GM19035 (cell line): ENCODE measurements at regions not wholly inside any gene's neighbourhood (a gene's known extent, or its start where the extent isn't known, plus 50 kb on each side); places are given as distances from the start of the nearest gene placed in this dataset.
"Not testable (repeated sequence)": the region's sequence is repeated elsewhere in the genome, so short reads cannot be mapped to it uniquely, and the experiment has no call there.

ENCODE experiments used
- ATAC-seq: cut with Tn5 transposase; IDR thresholded peaks from one replicate; pipeline ENCODE4 v1.9.1; 2021; ENCODE audit not compliant: unreplicated experiment

DNA sequence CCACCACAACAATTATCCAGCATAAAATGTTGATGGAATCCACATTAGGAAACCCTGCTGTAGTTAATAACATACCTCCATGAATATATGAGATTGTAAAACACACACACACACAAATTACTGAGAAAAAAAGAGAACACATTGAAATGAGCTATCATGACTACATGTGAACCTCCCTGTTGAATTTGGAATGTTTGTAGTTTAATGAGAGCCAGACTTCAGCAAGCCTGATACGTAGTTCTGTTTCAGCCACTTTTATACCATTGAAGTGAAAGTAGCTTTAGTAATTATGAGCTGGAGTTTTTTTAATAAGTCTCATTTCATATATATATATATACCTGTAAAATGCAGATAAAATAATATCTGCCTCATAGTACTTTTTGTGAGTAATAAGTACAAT is 1146.4 kb downstream of the NAALADL2 start:
- no peak for ATAC-seq

DNA sequence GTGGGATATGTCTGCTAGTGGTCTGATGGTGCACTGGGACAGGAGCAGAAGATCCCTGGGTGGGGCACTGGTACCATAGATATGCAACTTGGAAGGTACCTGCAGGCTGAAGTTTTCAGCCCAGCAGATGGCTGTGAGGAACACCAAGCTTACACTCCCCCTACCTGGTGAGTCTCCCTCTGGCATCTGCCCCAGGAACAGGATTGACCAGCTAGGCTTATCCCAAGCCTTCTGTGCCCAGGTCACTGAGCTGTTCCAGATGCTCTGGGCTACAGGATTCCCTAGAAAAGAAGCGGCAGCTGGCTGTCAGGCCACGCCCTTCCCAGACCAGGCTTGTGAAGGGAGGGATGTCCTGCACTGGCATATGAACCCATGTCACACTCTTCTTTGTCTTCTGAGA is 1130.0 kb downstream of the NAALADL2 start:
- no peak for ATAC-seq

DNA sequence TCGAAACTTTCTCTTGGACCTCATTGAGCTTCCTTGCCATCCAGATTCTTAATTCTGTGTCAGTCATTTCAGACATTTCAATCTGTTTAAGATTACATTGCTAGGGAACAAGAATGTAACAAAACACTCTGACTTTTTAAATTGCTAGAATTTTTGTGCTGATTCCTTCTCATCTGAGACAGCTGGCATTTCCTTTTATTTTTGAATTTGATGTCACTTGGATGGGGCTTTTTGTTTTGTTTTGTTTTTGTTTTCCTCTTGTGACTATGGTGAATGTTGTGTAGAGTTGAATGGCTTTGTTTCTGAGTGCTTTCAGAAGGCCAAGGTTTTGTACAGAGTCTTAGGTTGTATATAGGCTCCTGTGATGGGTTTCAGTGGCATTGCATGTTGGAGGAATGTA is 1129.3 kb downstream of the NAALADL2 start:
- no peak for ATAC-seq

DNA sequence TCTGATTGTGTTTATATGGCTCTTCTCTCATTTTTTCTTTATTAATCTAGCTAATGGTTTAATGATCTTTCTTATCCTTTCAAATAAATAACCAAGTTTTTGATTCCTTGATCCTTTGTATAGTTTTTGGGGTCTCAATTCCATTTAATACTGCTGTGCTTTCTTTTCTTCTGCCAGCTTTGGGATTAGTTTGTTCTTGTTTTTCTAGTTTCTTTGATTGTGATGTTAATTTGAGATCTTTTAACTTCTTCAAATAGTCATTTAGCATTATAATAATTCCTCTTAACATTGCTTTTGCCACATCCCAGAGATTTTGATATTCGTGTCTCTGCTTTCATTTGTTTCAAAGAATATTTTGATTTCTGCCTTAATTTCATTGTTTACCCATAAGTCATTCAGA is 1126.6 kb downstream of the NAALADL2 start:
- ATAC-seq, result no peak

DNA sequence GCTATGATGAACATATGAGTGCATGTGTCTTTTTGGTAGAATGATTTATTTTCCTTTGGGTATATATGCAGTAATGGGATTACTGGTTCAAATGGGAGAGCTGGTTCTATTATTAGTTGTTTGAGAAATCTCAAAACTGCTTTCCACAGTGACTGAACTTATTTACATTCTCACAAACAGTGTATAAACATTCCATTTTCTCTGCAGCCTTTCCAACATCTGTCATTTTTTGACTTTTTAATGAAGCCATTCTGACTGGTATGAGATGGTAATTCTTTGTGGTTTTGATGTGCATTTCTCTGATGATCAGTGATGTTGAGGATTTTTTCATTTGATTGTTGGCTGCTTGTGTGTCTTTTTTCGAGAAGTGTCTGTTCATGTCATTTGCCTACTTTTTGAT is 1124.2 kb downstream of the NAALADL2 start:
- no peak for ATAC-seq

DNA sequence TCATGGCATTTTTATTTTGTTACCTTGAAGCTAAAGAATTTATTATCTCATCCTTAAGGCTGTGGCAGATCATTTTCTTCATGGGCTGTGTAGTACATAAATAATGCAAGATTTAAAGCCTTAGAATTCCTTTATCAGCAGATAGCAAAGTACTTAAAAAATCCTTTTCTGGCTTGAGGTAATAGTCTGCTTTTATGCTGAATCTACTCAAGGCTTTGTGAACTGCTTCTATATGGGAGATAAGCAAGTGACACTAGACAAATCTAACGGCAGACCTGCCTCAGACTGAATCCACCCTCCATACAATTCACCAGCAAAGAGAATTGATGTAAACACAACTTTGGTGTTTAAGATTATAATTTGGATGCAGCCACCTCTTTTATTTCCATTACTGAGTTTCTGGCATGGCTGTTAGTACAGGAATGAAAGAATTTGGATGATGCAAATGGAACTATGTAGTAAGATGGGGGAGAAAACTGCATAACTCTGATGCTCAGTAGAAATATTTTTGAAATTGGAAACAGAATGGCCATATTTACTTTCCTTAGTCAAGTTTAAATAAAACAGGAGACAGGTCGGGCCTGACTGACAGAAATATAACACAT is 1121.5 kb downstream of the NAALADL2 start:
- no peak for ATAC-seq

DNA sequence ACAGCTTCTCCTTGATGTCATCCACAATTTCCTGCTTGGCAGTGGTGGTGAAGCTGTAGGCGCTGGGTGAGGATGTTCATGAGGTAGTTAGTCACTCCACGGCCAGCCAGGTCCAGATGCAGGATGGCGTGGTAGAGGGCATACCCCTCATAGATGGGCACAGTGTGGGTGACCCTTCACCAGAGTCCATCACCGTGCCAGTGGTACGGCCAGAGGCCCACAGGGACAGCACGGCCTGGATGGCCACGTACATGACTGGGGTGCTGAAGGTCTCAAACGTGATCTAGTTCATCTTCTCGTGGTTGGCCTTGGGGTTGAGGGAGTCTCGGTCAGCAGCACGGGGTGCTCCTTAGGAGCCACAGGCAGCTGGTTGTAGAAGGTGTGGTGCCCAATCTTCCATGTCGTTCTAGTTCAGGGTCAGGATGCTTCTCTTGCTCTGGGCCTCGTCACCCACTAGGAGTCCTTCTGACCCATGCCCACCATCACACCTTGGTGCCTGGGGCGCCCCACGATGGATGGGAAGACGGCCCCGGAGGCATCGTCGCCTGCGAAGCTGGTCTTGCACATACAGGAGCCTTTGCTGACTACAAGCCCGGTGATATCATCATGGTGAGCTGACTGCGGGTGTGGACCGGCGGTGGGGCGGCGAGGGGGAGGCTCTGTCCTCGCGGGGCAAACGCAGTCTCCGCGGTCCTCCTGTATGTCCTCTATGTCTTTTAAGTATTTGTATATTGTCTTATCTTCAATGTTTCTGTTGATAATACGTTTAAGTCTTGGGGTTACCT is 1119.0 kb downstream of the NAALADL2 start:
- no peak for ATAC-seq

DNA sequence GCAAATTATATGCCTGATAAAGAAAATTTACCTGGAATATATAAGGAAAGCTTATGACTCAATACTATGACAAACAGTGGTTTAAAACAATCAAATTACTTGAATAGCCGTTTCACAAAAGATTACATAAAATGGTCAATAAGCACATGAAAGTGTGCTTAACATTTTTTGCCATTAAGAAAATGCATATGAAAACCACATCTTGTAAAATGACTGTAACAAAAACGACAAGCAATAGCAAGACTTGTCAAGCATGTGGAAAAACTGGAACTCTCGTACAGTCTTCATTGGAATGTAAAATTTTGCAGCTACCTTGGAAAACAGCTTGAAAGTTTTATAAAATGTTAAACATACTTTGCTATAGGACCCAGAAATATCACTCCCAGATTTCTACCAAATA is 1110.3 kb downstream of the NAALADL2 start:
- ATAC-seq, result no peak

DNA sequence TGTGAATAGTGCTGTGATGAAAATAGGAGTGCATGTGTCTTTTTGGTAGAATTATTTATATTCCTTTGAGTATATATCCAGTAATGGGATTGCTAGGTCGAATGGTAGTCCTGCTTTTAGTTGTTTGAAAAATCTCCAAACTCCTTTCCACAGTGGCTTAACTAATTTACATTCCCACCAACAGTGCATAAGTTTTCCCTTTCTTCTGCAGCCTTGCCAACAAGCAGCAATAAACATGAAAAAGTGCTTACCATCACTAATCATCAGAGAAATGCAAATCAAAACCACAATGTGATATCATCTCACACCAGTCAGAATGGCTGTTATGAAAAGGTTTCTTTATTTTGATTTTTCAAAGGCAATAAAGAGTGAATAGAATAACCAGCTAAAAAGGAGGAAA is 1105.9 kb downstream of the NAALADL2 start:
- ATAC-seq, result no peak

DNA sequence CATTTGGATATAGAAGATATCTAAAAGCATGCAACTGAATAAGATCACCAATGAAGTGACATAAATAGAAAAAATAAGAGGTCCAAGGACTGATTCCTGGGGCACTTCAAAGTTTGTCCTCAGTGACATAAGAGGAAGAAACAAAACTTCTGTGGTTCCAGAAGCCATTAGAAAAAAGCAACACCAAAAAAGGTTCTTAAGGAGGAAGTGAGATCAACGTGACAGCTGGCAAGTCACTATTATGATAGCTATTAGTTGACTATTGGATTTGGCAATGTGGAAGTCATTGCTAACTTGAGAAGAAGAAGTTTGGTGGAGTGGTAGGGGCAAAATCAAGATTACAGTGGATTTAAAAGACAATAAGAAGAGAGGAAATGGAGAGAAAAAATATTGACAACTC is 1098.3 kb downstream of the NAALADL2 start:
- no peak for ATAC-seq

DNA sequence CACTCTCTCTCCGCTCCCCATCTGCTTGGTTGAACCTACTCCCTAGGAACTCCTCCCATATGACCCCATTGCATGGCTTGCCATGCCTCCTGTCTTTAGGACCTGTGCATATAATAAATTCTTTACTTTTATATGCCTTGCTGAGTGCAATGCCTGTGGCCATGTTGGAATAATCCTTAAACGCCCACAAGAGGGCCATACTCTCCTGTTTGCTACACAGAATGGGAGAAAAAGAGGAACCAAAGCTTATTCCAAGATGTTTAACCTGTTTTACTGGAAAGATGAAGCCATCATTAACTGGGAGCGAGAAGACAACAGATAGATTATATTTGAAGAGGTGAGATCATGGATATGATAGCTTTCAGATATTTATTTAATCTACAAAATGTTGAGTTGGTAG is 1097.8 kb downstream of the NAALADL2 start:
- no peak for ATAC-seq

DNA sequence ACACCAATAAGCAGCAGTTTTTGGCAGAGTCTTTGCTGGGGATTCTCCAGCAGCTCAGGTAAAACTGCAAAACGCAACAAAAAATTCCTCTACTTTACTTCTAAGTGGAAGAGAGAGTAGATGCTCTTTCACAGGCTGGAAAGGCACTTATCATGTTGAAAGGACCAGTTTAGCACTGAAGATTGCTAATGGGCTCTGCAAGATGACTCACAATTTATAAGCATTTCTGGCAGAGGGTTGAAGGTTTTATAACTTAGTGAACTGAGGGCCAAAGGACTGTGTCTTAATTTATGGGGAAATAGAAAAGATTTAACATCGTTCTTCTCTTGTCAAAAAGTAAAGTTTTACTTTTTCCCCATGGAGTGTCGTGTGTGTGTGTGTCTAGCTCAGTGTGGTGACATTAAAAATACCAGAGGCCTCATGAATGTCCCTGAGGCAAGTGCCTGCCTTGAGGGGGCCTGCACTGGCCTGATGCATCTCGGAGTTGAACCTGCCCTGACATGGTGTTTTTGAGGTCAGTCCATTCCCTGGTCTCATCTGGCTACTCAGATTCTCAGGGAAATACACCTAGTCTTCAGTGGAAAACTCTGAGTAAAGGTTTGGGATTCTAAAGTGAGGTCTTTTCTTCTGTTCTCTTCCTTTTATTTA is 1092.0 kb downstream of the NAALADL2 start:
- ATAC-seq, result no peak

DNA sequence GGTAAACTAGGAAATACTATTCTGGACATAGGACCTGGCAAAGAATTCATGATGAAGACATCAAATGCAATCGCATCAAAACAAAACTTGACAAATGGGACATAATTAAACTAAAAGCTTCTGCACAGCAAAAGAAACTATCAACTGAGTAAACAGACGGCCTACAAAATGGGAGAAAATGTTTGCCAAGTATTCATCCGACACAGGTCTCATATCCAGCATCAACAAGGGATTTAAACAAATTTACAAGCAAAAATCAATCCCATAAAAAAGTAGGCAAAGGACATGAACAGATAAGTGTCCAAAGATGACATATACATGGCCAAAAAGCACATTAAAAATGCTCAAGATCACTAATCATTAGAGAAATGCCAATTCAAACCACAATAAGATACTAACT is 1088.9 kb downstream of the NAALADL2 start:
- no peak for ATAC-seq

DNA sequence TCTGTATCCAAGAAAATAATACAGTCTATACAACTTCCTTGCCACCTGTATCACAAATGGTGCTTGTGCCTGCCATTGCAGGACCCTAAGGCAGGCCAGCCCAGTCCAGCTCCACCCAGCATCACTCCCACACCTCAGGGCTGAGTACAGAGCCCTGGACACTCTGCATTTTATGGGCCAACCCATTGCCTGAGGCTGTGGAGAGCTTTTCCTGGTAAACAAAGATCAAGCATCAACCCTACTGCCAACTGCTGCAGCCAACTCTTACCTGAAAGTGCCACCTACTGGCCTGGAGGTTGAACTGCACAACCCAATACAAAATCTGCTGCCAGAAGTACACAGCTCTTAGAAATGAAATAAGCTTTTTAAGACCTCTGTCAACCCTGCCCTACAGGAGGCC is 1082.2 kb downstream of the NAALADL2 start:
- no peak for ATAC-seq

DNA sequence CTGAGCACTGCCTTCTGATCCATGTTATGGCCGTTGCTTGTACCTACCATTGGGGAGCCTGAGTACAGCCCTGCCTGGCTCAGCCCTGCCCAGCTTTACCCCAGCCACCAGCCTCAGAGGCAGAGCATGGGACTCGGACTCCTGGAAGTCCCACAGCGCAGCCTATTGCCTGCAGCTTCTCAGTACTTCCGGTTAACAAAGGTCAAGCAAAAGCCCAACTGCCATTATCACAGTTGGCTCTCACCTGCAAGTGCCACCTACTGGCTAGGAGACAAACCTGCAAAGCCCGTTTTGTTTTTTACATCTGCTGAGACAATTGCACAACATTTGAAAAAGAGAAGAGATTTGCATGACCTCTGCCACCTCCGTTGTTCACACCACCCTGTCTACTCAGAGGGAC is 1081.7 kb downstream of the NAALADL2 start:
- ATAC-seq, result no peak

DNA sequence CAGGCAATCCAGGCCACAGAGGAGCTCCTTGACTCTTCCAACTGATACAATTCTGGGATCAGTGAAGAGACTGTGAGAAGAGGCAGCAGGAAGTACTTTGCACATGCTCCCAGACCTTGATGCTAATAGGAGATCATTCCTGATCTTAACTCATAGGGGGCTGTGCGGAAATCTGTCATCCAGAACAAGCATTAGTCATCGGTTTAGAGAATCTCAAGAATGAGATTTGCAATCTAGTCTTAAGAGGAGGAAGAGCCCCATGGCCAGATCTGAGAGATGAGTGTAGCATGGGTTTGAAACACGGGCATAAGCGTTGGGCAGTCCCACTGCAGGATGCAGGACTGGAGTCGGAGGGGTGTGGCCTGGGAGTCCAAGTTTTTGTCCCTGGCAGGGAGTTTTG is 1081.1 kb downstream of the NAALADL2 start:
- ATAC-seq, result no peak

DNA sequence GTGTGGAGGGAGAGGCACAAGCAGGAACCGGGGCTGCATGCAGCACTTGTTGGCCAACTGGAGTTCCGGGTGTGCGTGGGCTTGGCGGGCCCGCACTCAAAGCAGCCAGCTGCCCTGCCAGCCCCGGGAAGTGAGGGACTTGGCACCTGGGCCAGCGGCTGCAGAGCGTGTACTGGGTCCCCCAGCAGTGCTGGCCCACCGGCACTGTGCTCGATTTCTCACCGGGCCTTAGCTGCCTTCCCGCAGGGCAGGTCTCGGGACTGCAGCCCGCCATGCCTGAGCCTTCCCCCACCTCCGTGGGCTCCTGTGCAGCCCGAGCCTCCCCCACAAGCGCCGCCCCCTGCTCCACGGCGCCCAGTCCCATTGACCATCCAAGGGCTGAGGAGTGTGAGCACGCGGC is 1078.2 kb downstream of the NAALADL2 start:
- not testable (repeated sequence) for ATAC-seq

DNA sequence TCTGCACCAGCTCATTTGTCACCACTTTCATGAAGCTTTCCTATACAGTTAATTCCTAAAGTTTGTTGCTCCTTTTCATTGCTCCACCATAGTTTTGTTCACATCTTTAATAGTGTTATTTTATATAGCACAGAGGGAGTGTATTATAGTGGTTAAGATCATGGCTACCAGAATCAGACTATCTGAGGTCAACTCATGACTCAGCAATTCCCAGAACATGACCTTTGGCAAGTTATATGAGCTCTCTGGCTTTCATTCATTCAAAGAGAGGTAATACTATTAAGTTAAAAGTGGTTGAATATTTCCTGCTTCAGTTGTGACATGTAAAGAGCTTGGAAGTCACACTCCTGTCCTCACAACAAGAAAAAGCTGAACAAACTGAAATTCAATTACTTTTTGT is 1073.5 kb downstream of the NAALADL2 start:
- no peak for ATAC-seq

DNA sequence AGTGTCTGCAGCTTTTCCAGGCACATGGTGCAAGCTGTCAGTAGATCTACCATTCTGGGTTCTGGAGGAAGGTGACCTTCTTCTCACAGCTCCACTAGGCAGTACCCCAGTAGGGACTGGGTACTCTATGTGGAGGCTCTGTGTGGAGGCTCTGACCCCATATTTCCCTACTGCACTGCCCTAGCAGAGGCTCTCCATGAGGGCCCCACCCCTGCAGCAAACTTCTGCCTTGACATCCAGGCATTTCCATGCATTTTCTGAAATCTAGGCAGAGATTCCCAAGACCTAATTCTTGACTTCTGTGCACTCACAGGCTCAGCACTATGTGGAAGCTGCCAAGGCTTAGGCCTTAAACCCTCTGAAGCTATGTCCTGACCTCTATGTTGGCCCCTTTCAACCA is 1060.0 kb downstream of the NAALADL2 start:
- no peak for ATAC-seq

DNA sequence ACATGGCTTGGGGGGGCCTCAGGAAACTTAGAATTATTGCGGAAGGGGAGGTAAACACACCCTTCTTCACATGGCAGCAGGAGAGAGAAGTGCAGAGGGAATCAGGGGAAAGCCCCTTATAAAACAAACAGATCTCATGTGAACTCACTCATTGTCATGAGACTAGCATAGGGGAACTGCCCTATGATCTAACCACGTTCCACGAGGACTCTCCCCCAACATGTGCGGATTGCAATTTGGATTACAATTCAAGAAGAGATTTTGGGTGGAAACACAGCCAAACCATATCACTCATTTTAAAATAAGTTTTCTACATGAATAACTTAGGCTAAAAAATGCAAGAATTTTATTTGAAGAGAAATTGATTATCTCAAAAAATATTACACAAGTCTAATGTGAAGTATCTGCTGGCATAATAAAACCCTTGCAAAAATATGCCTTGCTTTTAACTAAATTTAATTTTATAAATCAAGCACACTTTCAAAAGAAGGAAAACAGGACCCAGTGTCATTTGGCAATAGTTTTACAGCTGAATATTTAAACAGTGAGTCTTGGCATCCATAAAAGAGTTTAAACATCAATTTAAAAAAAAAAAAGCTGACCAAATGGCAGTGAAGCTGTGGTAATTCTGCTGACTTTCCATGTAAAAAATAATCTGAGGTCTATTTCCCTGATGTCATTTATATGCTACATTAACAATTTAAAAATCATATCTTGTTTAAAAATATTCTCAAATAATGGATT is 1057.2 kb downstream of the NAALADL2 start:
- no peak for ATAC-seq

DNA sequence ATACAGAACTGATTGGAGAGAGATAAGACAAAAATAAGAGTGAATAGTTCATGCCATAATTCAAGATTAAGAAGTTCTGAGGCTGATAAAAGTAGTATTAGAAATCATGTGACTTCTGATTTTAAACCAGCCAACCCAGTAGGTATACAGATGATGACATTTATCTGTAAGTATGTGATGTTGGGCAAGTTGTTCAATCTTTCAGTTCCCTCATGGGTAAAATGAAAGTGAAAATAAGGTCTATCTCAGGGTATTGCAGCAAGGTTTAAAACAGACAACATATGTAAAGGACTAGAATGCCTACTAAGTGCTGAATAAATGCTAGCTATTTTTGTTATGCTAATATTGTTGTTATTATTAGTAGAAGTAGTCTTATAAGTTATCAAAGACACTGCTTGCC is 1055.7 kb downstream of the NAALADL2 start:
- ATAC-seq, result no peak

DNA sequence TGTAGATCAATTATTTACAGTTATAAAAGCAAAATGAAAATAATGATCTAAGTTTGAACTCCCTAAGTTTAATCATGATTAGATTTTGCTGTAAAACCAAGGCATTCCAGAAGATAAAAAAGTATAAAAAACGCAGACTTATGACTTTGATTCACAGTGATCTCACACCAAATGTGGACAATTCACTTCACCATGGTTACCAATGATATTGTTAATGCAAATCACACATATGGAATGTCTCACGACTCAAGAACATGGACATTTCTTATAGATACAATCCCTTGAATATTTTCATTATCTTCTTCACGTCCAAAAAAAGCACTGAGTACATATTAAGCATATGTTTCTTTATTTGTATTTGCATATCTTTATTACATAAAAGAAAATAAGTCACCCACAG is 1054.2 kb downstream of the NAALADL2 start:
- ATAC-seq, result no peak
